Neutrophil (primary cell): ENCODE measurements at regions not wholly inside any gene's neighbourhood (a gene's known extent, or its start where the extent isn't known, plus 50 kb on each side); places are given as distances from the start of the nearest gene placed in this dataset.

Source experiments
- H3K27ac ChIP-seq: fragments of 200-600 bp; sonication (generic); 2 replicates; pipeline ENCODE4 v1.5.1; 2016; ENCODE audit warnings: mild to moderate bottlenecking, moderate library complexity
- H3K27me3 ChIP-seq: fragments of 200-600 bp; sonication (generic); 2 replicates; pipeline ENCODE4 v1.6.0; 2016; ENCODE audit warnings: mild to moderate bottlenecking
- H3K36me3 ChIP-seq: fragments of 200-600 bp; sonication (generic); 2 replicates; pipeline ENCODE4 v1.5.1; 2017
- H3K4me1 ChIP-seq, 2 experiments: fragments of 200-600 bp in 1 of 2; sonication (generic) in 1 of 2; 1 replicate in 1 of 2; 2 replicates in 1 of 2; pipeline versions ENCODE4 v1.5.1 to v1.6.1; 2013 to 2016; ENCODE audit warnings: low read depth in 1 of 2, low read length in 1 of 2, mild to moderate bottlenecking in 1 of 2, moderate library complexity in 1 of 2; ENCODE audit not compliant: control insufficient read depth in 1 of 2, insufficient read depth in 1 of 2
- H3K4me3 ChIP-seq, 2 experiments: fragments of 200-600 bp in 1 of 2; sonication (generic) in 1 of 2; 1 replicate in 1 of 2; 2 replicates in 1 of 2; pipeline ENCODE4 v1.5.1; 2013 to 2016; ENCODE audit warnings: low read depth in 1 of 2, low read length in 1 of 2, mild to moderate bottlenecking in 1 of 2, moderate library complexity in 1 of 2
- H3K9me3 ChIP-seq: fragments of 200-600 bp; sonication (generic); 2 replicates; pipeline ENCODE4 v1.5.1; 2016
- TF ChIP-seq, protein P1 (sequence below): fragments of 200-600 bp; sonication (generic); IDR thresholded peaks from 2 replicates; pipeline ENCODE4 v1.5.1; 2016; ENCODE audit warnings: antibody characterized with exemption

DNA sequence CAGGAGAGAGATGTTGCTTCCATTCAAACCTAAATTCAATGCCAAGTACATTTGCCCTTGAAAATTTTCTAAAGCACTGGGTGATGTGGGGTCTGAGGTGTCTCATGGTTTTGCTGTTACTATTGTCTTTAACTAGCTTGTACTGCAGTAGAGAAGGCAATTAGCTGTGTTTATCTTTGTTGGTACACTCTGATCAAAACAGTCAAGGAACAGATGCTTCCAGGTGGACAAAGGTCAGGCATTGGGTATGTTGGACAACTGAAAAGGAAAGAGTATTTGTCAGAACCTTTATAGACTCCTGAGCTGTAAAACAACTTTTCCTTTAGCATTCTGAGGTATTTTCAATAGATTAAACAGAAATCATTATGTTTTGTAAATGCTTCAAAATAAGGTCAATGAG is 2228.7 kb upstream of the WWC1 start:
- TF ChIP-seq, protein P1, sequence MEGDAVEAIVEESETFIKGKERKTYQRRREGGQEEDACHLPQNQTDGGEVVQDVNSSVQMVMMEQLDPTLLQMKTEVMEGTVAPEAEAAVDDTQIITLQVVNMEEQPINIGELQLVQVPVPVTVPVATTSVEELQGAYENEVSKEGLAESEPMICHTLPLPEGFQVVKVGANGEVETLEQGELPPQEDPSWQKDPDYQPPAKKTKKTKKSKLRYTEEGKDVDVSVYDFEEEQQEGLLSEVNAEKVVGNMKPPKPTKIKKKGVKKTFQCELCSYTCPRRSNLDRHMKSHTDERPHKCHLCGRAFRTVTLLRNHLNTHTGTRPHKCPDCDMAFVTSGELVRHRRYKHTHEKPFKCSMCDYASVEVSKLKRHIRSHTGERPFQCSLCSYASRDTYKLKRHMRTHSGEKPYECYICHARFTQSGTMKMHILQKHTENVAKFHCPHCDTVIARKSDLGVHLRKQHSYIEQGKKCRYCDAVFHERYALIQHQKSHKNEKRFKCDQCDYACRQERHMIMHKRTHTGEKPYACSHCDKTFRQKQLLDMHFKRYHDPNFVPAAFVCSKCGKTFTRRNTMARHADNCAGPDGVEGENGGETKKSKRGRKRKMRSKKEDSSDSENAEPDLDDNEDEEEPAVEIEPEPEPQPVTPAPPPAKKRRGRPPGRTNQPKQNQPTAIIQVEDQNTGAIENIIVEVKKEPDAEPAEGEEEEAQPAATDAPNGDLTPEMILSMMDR: no peak
- no peaks in the 10 kb centered on the region for H3K27me3 ChIP-seq
- H3K4me1 ChIP-seq: no peaks in the 10 kb centered on the region
- no peak overlapping the region for H3K27ac ChIP-seq
- no peak overlapping the region for H3K4me3 ChIP-seq
- no peaks in the 10 kb centered on the region for H3K9me3 ChIP-seq
- H3K36me3 ChIP-seq: no peaks in the 10 kb centered on the region

DNA sequence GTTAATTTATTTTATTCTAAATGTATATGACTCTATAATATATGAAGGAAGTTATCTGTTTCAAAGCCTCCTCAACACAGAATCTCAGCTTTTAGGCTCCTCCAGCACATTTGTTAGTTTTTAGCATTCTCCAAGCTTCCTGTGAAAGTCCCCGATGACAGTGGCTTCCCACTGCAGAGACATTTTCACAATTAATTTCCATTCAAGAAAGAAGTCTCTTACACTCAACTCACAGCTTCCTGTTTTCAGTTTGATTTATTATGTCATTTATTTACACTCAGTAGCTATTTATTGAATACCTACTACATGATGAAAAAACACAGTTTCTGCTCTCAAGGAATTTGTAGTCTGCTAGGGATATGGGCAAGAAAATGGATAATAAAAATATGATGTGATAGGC is 2228.2 kb upstream of the WWC1 start:
- no peaks in the 10 kb centered on the region for H3K36me3 ChIP-seq
- TF ChIP-seq, protein P1: no peak
- H3K27ac ChIP-seq: no peak overlapping the region
- no peaks in the 10 kb centered on the region for H3K4me1 ChIP-seq
- H3K27me3 ChIP-seq: no peaks in the 10 kb centered on the region
- H3K9me3 ChIP-seq: no peaks in the 10 kb centered on the region
- no peak overlapping the region for H3K4me3 ChIP-seq

DNA sequence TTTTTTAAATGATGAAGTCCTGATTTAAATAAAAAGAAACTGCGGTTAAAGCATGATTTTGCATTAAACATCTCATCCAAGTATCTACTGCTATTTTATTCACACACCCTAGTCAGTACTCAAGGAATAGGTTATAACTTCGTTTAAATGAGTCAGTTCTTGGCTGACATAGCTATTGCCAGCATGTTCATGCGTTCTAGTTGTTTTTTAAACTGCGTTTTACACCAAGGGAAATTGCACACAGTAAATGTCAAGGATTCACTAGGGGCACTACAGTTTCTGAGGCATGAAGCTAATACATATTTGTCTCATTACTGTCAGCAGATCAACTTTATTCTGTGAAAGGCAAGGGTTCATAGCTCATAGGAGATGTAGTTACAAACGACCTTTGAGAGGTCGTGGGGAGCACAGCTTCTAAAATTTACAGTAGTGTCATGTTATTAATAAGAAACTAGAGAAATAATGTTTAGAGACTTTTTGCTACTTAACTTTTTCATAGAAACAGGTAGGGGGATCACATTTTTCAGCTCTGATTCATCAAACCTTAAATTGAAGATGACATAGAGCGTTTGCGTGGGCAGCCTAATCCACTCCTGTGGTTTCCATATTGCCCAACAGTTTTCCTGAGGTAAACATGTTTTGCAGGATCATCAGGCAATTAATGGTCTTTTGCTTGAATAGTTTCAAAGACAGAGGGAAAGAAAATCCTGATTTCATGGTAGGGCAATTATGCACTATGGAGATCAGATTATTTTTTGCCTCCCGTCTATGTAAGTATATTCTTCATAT is 2222.7 kb upstream of the WWC1 start:
- TF ChIP-seq, protein P1: no peak

GRCh38 chr5:166073901-166074581 is 2217.4 kb upstream of the WWC1 start:
- Histone ChIP-seq H3K27me3 (no peaks in the 10 kb centered on the region), H3K4me3 (no peak overlapping the region), H3K4me1 (no peaks in the 10 kb centered on the region), H3K9me3 (no peaks in the 10 kb centered on the region), H3K27ac (no peak overlapping the region), H3K36me3 (no peaks in the 10 kb centered on the region)
- TF ChIP-seq, protein P1: no peak

More for the DNA sequence above, 2222.7 kb upstream of the WWC1 start:
- Histone ChIP-seq H3K27me3 (no peaks in the 10 kb centered on the region), H3K4me1 (no peaks in the 10 kb centered on the region), H3K9me3 (no peaks in the 10 kb centered on the region), H3K4me3 (no peak overlapping the region), H3K36me3 (no peaks in the 10 kb centered on the region), H3K27ac (no peak overlapping the region)

GRCh38 chr5:166074582-166075481 is 2216.6 kb upstream of the WWC1 start:
- TF ChIP-seq, protein P1: no peak
- H3K27me3 ChIP-seq: no peaks in the 10 kb centered on the region
- H3K36me3 ChIP-seq: no peaks in the 10 kb centered on the region
- no peak overlapping the region for H3K27ac ChIP-seq
- H3K9me3 ChIP-seq: no peaks in the 10 kb centered on the region
- H3K4me3 ChIP-seq: no peak overlapping the region
- no peaks in the 10 kb centered on the region for H3K4me1 ChIP-seq
